MCF 10A (cell line): ENCODE measurements at regions not wholly inside any gene's neighbourhood (a gene's known extent, or its start where the extent isn't known, plus 50 kb on each side); places are given as distances from the start of the nearest gene placed in this dataset.

Source experiments
- BruUV-seq: library from RNA; stranded (reverse); fragments of 400-500 nt; replicated peaks from 2 replicates; lab custom pipeline; 2021; lab: Mats Ljungman, UMichigan
- CTCF ChIA-PET: fragments of 300-600 bp; sonication (Branson Sonifier 250); formaldehyde crosslinking; extraction: SDS; loops from one replicate; lab custom pipeline; 2021; ENCODE audit warnings: antibody characterized with exemption, inconsistent platforms; lab: Yijun Ruan, JAX
- POLR2A ChIA-PET: fragments of 300-600, 350-650 bp; sonication (Branson Sonifier 250); formaldehyde crosslinking; extraction: SDS; loops from one replicate; lab custom pipeline; 2020; ENCODE audit warnings: antibody characterized with exemption, inconsistent platforms; lab: Yijun Ruan, JAX
- DNase-seq: peaks from one replicate; pipeline ENCODE4 v3.0.0-alpha.2; 2018; ENCODE audit not compliant: unreplicated experiment
- H3K27ac Mint-ChIP-seq: one replicate; pipeline ENCODE4 v1.8.0; 2022; ENCODE audit warnings: mild to moderate bottlenecking, low read depth, mixed read lengths; ENCODE audit not compliant: unreplicated experiment
- H3K27me3 Mint-ChIP-seq: one replicate; pipeline ENCODE4 v1.8.0; 2022; ENCODE audit warnings: mixed read lengths; ENCODE audit not compliant: insufficient read depth, unreplicated experiment
- H3K36me3 Mint-ChIP-seq: one replicate; pipeline ENCODE4 v1.8.0; 2022; ENCODE audit warnings: mild to moderate bottlenecking, moderate library complexity, mixed read lengths; ENCODE audit not compliant: insufficient read depth, unreplicated experiment
- H3K4me1 Mint-ChIP-seq: one replicate; pipeline ENCODE4 v1.8.0; 2022; ENCODE audit warnings: mixed read lengths; ENCODE audit not compliant: insufficient read depth, unreplicated experiment
- H3K4me3 Mint-ChIP-seq: one replicate; pipeline ENCODE4 v1.8.0; 2022; ENCODE audit warnings: mild to moderate bottlenecking, moderate library complexity, mixed read lengths; ENCODE audit not compliant: unreplicated experiment
- H3K9me3 Mint-ChIP-seq: one replicate; pipeline ENCODE4 v1.8.0; 2022; ENCODE audit warnings: mixed read lengths; ENCODE audit not compliant: unreplicated experiment
- intact Hi-C: fragments of 100-400 bp; cut with micrococcal nuclease; formaldehyde crosslinking; loops from 2 replicates; pipeline ENCODE4 v1.14.1; 2022
- TF ChIP-seq, protein P1 (sequence below): fragments of 200-600 bp; IDR thresholded peaks from one replicate; pipeline ENCODE4 v1.8.0; 2022; ENCODE audit warnings: antibody characterized with exemption, mild to moderate bottlenecking; ENCODE audit not compliant: unreplicated experiment

GRCh38 chr4:186808630-186809018, 85.0 kb upstream of the FAT1 start:
- no peaks in the 10 kb centered on the region for H3K4me1 Mint-ChIP-seq
- no TSS peak for BruUV-seq
- ChIA-PET CTCF (no interaction called here), POLR2A (no interaction called here)
- H3K4me3 Mint-ChIP-seq: no peak overlapping the region
- H3K27ac Mint-ChIP-seq: no peak overlapping the region
- peak; percentile 41 for DNase-seq
- TF ChIP-seq, protein P1, sequence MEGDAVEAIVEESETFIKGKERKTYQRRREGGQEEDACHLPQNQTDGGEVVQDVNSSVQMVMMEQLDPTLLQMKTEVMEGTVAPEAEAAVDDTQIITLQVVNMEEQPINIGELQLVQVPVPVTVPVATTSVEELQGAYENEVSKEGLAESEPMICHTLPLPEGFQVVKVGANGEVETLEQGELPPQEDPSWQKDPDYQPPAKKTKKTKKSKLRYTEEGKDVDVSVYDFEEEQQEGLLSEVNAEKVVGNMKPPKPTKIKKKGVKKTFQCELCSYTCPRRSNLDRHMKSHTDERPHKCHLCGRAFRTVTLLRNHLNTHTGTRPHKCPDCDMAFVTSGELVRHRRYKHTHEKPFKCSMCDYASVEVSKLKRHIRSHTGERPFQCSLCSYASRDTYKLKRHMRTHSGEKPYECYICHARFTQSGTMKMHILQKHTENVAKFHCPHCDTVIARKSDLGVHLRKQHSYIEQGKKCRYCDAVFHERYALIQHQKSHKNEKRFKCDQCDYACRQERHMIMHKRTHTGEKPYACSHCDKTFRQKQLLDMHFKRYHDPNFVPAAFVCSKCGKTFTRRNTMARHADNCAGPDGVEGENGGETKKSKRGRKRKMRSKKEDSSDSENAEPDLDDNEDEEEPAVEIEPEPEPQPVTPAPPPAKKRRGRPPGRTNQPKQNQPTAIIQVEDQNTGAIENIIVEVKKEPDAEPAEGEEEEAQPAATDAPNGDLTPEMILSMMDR: no peak
- no peaks in the 10 kb centered on the region for H3K36me3 Mint-ChIP-seq
- intact Hi-C loops: no loop called here
- no peaks in the 10 kb centered on the region for H3K9me3 Mint-ChIP-seq
- no peaks in the 10 kb centered on the region for H3K27me3 Mint-ChIP-seq

DNA sequence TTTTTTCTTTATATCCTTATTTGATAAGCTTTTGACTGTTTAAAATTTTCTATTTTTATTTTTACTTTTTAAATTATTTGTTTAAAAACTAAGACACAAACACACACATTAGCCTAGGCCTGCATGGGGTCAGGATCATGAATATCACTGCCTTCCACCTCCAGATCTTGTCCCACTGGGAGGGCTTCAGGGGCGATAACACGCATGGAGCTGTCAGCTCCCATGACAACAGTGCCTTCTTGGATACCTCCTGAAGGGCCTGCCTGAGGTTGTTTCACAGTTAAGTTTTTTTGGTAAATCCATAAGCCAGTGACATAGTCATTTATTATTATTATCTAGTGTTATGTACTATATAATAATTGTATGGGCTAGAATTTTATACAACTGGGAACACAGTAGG, 85.4 kb upstream of the FAT1 start:
- Mint-ChIP-seq H3K9me3 (no peaks in the 10 kb centered on the region), H3K4me1 (no peaks in the 10 kb centered on the region), H3K27me3 (no peaks in the 10 kb centered on the region), H3K4me3 (no peak overlapping the region), H3K27ac (no peak overlapping the region), H3K36me3 (no peaks in the 10 kb centered on the region)
- no TSS peak for BruUV-seq
- intact Hi-C loops: no loop called here
- no peak for DNase-seq
- TF ChIP-seq, protein P1: no peak
- CTCF ChIA-PET: no interaction called here
- POLR2A ChIA-PET: no interaction called here

DNA sequence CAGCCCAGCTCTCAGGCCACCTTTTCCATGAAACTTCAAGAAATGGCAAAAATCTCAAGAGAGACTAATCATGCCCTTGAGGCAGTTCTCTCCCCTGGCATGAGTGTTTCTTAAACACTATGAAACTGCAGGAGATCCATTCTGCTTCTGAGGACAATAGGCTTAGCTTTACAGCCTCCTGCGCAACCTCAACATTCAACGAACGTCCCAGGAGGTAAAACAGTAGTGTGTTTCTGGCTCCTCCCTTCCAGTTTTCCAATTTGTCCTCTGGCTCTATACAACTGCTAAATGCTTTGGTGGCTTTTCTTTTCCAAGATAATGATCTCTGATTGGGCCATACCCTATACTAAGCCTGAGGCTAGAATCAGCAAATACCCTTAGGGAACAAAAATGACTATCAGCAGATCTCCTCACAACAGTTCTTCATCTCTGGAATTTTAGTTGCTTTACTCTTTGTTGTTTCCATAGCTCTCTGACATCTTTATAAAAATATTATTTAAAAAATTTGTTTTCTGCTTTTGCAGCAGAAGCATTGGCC, 87.0 kb upstream of the FAT1 start:
- Mint-ChIP-seq H3K4me1 (no peaks in the 10 kb centered on the region), H3K27me3 (no peaks in the 10 kb centered on the region), H3K36me3 (no peaks in the 10 kb centered on the region), H3K27ac (no peak overlapping the region), H3K4me3 (no peak overlapping the region), H3K9me3 (no peaks in the 10 kb centered on the region)
- BruUV-seq: no TSS peak
- intact Hi-C loops: no loop called here
- TF ChIP-seq, protein P1: no peak
- ChIA-PET POLR2A (interaction anchor here (1.1 kb wide), 1 partner anchor 29 kb away, joined by 3 read pairs; no protein-coding TSS in a partner anchor), CTCF (interaction anchor here (1.2 kb wide), 1 partner anchor 14 kb away, joined by 3 read pairs; no protein-coding TSS in a partner anchor)
- DNase-seq: no peak

DNA sequence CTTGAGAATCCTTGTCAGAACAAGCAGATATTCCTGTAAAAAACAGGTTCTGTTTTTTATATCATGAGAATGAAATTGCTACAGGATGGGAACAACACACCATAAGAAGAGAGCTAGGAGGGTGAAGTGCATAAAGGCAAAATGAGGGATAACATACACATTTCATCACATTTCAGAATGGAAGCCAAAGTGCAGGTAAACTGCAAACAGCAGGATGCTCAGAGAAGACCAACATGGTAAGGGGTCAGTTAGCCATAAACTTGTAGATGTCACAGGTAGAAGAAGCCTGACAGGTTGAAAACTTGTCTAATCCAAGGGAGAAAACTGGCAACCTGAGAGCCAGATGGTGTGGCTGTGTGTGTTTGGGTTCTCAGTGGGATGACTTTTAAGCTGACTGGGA, 88.9 kb upstream of the FAT1 start:
- ChIA-PET CTCF (interaction anchor here (1.6 kb wide), 1 partner anchor 10 kb away, joined by 4 read pairs; no protein-coding TSS in a partner anchor), POLR2A (interaction anchor here (0.7 to 1.2 kb wide), 3 partner anchors 31 to 224 kb away, joined by 3 to 4 read pairs (median 3); no protein-coding TSS in a partner anchor)
- Mint-ChIP-seq H3K27me3 (no peaks in the 10 kb centered on the region), H3K9me3 (no peaks in the 10 kb centered on the region), H3K36me3 (no peaks in the 10 kb centered on the region), H3K4me1 (no peaks in the 10 kb centered on the region), H3K4me3 (no peak overlapping the region), H3K27ac (no peak overlapping the region)
- TF ChIP-seq, protein P1: no peak
- intact Hi-C loops: no loop called here
- DNase-seq: no peak
- BruUV-seq: no TSS peak
